Mammary epithelial cell (primary cell): ENCODE measurements at regions not wholly inside any gene's neighbourhood (a gene's known extent, or its start where the extent isn't known, plus 50 kb on each side); places are given as distances from the start of the nearest gene placed in this dataset.

Source experiments
- CTCF ChIP-seq, 2 donors: IDR thresholded peaks in 1 of 2; conservative IDR thresholded peaks in 1 of 2; 2 replicates each; pipeline ENCODE4 v1.5.1; 2011 to 2012; ENCODE audit warnings: inconsistent platforms in 2 of 2, low read length in 2 of 2, mild to moderate bottlenecking in 2 of 2, control low read depth in 1 of 2, low read depth in 1 of 2; ENCODE audit not compliant: insufficient read depth in 1 of 2; ENCODE audit errors: extremely low read depth in 1 of 2
- EZH2 ChIP-seq: IDR thresholded peaks from 2 replicates; pipeline ENCODE4 v1.6.1; 2012; ENCODE audit warnings: low read length, inconsistent platforms, borderline replicate concordance

GRCh38 chr10:77696584-77696983, 59.0 kb upstream of the KCNMA1 start:
- TF ChIP-seq CTCF (conservative IDR thresholded peaks at IDR 0.05 in 1 of 2, IDR thresholded peaks at IDR 0.05 in 1 of 2; ENCODE audit: extremely low read depth in 1 of 2, insufficient read depth in 1 of 2, low read depth in 1 of 2, low read length in 2 of 2), result no peak
- TF ChIP-seq EZH2, result no peak
